ENCODE measurements at regions not wholly inside any gene's neighbourhood (a gene's known extent, or its start where the extent isn't known, plus 50 kb on each side); places are given as distances from the start of the nearest gene placed in this dataset.

GRCh38 chr3:150105886-150106612 is 135.4 kb upstream of the PFN2 start:
- intact Hi-C loops (cut with DNase I, micrococcal nuclease), result no loop called here
- Histone ChIP-seq H3K4me3 (no peak overlapping the region), H3K4me1 (ENCODE audit: low read depth) (no peaks in the 10 kb centered on the region), H3K9me3 (no peaks in the 10 kb centered on the region), H3K36me3 (ENCODE audit: low read depth) (no peaks in the 10 kb centered on the region)
- no peak for DNase-seq
- ATAC-seq, result no peak
- no peak for TF ChIP-seq CTCF (IDR thresholded peaks at IDR 0.05)

- TF ChIP-seq CTCF (IDR thresholded peaks at IDR 0.05), result no peak
- intact Hi-C loops (cut with DNase I, micrococcal nuclease), result no loop called here
- DNase-seq, result no peak
Measured at GRCh38 chr3:150105025-150105424, 134.3 kb upstream of the PFN2 start.

GRCh38 chr3:150104564-150104963 is 133.9 kb upstream of the PFN2 start:
- Histone ChIP-seq H3K9me3 (no peaks in the 10 kb centered on the region), H3K36me3 (ENCODE audit: low read depth) (no peaks in the 10 kb centered on the region), H3K4me3 (no peak overlapping the region), H3K4me1 (ENCODE audit: low read depth) (no peaks in the 10 kb centered on the region)
- no peak for TF ChIP-seq CTCF (IDR thresholded peaks at IDR 0.05)
- intact Hi-C loops (cut with DNase I, micrococcal nuclease), result no loop called here
- DNase-seq, result no peak
- no peak for ATAC-seq

More at GRCh38 chr3:150105025-150105424, 134.3 kb upstream of the PFN2 start:
- no peaks in the 10 kb centered on the region for H3K9me3 ChIP-seq
- H3K4me1 ChIP-seq (ENCODE audit: low read depth), result no peaks in the 10 kb centered on the region
- no peak for ATAC-seq
- no peaks in the 10 kb centered on the region for H3K36me3 ChIP-seq (ENCODE audit: low read depth)
- H3K4me3 ChIP-seq, result no peak overlapping the region

- intact Hi-C loops (cut with DNase I, micrococcal nuclease), result no loop called here
- ATAC-seq, result no peak
- no peak for TF ChIP-seq CTCF (IDR thresholded peaks at IDR 0.05)
Measured at GRCh38 chr3:150101016-150101415, 130.3 kb upstream of the PFN2 start.

GRCh38 chr3:150098621-150099020 is 127.9 kb upstream of the PFN2 start:
- ATAC-seq (no peak), DNase-seq (no peak)
- intact Hi-C loops (cut with DNase I, micrococcal nuclease), result no loop called here
- Histone ChIP-seq H3K4me1 (ENCODE audit: low read depth) (no peaks in the 10 kb centered on the region), H3K4me3 (no peak overlapping the region), H3K36me3 (ENCODE audit: low read depth) (no peaks in the 10 kb centered on the region), H3K9me3 (no peaks in the 10 kb centered on the region)
- TF ChIP-seq CTCF (IDR thresholded peaks at IDR 0.05), result no peak

More at GRCh38 chr3:150101016-150101415, 130.3 kb upstream of the PFN2 start:
- H3K4me1 ChIP-seq (ENCODE audit: low read depth), result no peaks in the 10 kb centered on the region
- DNase-seq, result no peak
- no peak overlapping the region for H3K4me3 ChIP-seq
- H3K9me3 ChIP-seq, result no peaks in the 10 kb centered on the region
- no peaks in the 10 kb centered on the region for H3K36me3 ChIP-seq (ENCODE audit: low read depth)

GRCh38 chr3:150097588-150097890 is 126.8 kb upstream of the PFN2 start:
- no peaks in the 10 kb centered on the region for H3K9me3 ChIP-seq
- no peaks in the 10 kb centered on the region for H3K4me1 ChIP-seq (ENCODE audit: low read depth)
- no peak overlapping the region for H3K4me3 ChIP-seq
- TF ChIP-seq CTCF (IDR thresholded peaks at IDR 0.05), result no peak
- ATAC-seq, result no peak
- no peak for DNase-seq
- intact Hi-C loops (cut with DNase I, micrococcal nuclease), result no loop called here
- no peaks in the 10 kb centered on the region for H3K36me3 ChIP-seq (ENCODE audit: low read depth)
